SK-N-SH (cell line): ENCODE measurements at regions not wholly inside any gene's neighbourhood (a gene's known extent, or its start where the extent isn't known, plus 50 kb on each side); places are given as distances from the start of the nearest gene placed in this dataset.

ENCODE experiments used
- CTCF ChIA-PET: fragments of 300-600, 350-600 bp; formaldehyde crosslinking; extraction: SDS; loops from one replicate; lab custom pipeline; 2021; lab: Yijun Ruan, JAX
- POLR2A ChIA-PET: fragments of 350-600 bp; sonication (Branson Sonifier 250); formaldehyde crosslinking; extraction: SDS; loops from one replicate; lab custom pipeline; 2020; ENCODE audit warnings: antibody characterized with exemption, inconsistent platforms; lab: Yijun Ruan, JAX
- DNase-seq: peaks from one replicate; pipeline ENCODE4 v3.0.0; 2012
- H2AFZ ChIP-seq: fragments of 200-600 bp; sonication (generic); 2 replicates; pipeline ENCODE4 v1.8.1; 2016; ENCODE audit warnings: antibody characterized with exemption, mild to moderate bottlenecking, low read depth
- H3F3A ChIP-seq: fragments of 200-600 bp; sonication (generic); replicated peaks from 2 replicates; pipeline ENCODE3; 2016; ENCODE audit warnings: antibody characterized with exemption, mild to moderate bottlenecking; ENCODE audit not compliant: insufficient read depth
- H3K27ac ChIP-seq, 2 experiments: fragments of 200-500 bp in 1 of 2; fragments of 200-600 bp in 1 of 2; sonication (Bioruptor generic) in 1 of 2; sonication (generic), shearing (Covaris generic) in 1 of 2; 2 replicates each; pipeline versions ENCODE4 v1.5.1 to v1.6.1; 2014 to 2016; ENCODE audit warnings: low read depth in 2 of 2, inconsistent platforms in 1 of 2, low read length in 1 of 2, mild to moderate bottlenecking in 1 of 2, mixed read lengths in 1 of 2
- H3K27me3 ChIP-seq: fragments of 200-600 bp; sonication (generic), shearing (Covaris generic); 2 replicates; pipeline ENCODE4 v1.6.1; 2016; ENCODE audit warnings: mixed run types; ENCODE audit not compliant: insufficient read depth
- H3K36me3 ChIP-seq, 2 experiments: fragments of 200-500 bp in 1 of 2; fragments of 200-600 bp in 1 of 2; sonication (Bioruptor generic) in 1 of 2; sonication (generic) in 1 of 2; replicated peaks in 1 of 2; 2 replicates each; pipeline versions ENCODE3 to v1.5.1; 2014 to 2016; ENCODE audit warnings: low read length in 1 of 2, mild to moderate bottlenecking in 1 of 2; ENCODE audit not compliant: insufficient read depth in 2 of 2, control insufficient read depth in 1 of 2
- H3K4me1 ChIP-seq, 2 experiments: fragments of 200-500 bp in 1 of 2; fragments of 200-600 bp in 1 of 2; sonication (Bioruptor generic) in 1 of 2; sonication (generic), shearing (Covaris generic) in 1 of 2; 2 replicates each; pipeline versions ENCODE4 v1.5.1 to v1.6.1; 2014 to 2016; ENCODE audit warnings: low read depth in 1 of 2, low read length in 1 of 2, mixed run types in 1 of 2; ENCODE audit not compliant: insufficient read depth in 2 of 2, control insufficient read depth in 1 of 2
- H3K4me2 ChIP-seq: fragments of 200-600 bp; sonication (generic), shearing (Covaris generic); 2 replicates; pipeline ENCODE4 v1.6.1; 2017; ENCODE audit warnings: mixed run types
- H3K4me3 ChIP-seq, 2 experiments: fragments of 200-500 bp in 1 of 2; fragments of 200-600 bp in 1 of 2; sonication (Bioruptor generic) in 1 of 2; sonication (generic), shearing (Covaris generic) in 1 of 2; 2 replicates each; pipeline versions ENCODE4 v1.5.1 to v1.8.1; 2014 to 2016; ENCODE audit warnings: low read depth in 2 of 2, inconsistent platforms in 1 of 2, low read length in 1 of 2, mild to moderate bottlenecking in 1 of 2, mixed read lengths in 1 of 2, moderate library complexity in 1 of 2
- H3K79me2 ChIP-seq: fragments of 200-600 bp; sonication (generic); 2 replicates; pipeline ENCODE4 v1.8.1; 2017; ENCODE audit warnings: mild to moderate bottlenecking; ENCODE audit not compliant: insufficient read depth
- H3K9ac ChIP-seq: fragments of 200-600 bp; sonication (generic); 2 replicates; pipeline ENCODE4 v1.6.1; 2017; ENCODE audit warnings: mixed run types
- H3K9me2 ChIP-seq: fragments of 200-600 bp; sonication (generic); 2 replicates; pipeline ENCODE4 v1.6.1; 2017; ENCODE audit warnings: mixed run types
- H3K9me3 ChIP-seq: fragments of 200-600 bp; sonication (generic); 2 replicates; pipeline ENCODE4 v1.6.1; 2017; ENCODE audit warnings: mixed run types, mild to moderate bottlenecking, moderate library complexity
- H4K20me1 ChIP-seq: fragments of 200-600 bp; sonication (generic); 2 replicates; pipeline ENCODE4 v1.6.1; 2017; ENCODE audit warnings: mild to moderate bottlenecking, mixed run types; ENCODE audit not compliant: insufficient read depth
- CHD2 ChIP-seq: fragments of 150-350 bp; IDR thresholded peaks from 2 replicates; pipeline ENCODE4 v1.6.1; 2018; ENCODE audit warnings: low read length; ENCODE audit not compliant: partially characterized antibody
- FOXJ3 ChIP-seq: sonication (generic); formaldehyde crosslinking; IDR thresholded peaks from 2 replicates; pipeline ENCODE4 v1.5.1; 2020; ENCODE audit warnings: mild to moderate bottlenecking, missing genetic modification reagents
- FOXM1 ChIP-seq: IDR thresholded peaks from 2 replicates; pipeline ENCODE4 v1.4.0; 2012; ENCODE audit warnings: low read depth, mild to moderate bottlenecking
- GATA2 ChIP-seq: sonication (generic); formaldehyde crosslinking; IDR thresholded peaks from 2 replicates; pipeline ENCODE4 v1.5.0; 2020; ENCODE audit warnings: mild to moderate bottlenecking, missing genetic modification reagents
- IRF3 ChIP-seq: fragments of 150-350 bp; IDR thresholded peaks from 2 replicates; pipeline ENCODE4 v1.6.1; 2016; ENCODE audit warnings: mild to moderate bottlenecking, low read depth, low read length
- JUND ChIP-seq: IDR thresholded peaks from 2 replicates; pipeline ENCODE4 v1.4.0; 2012
- MEF2A ChIP-seq: IDR thresholded peaks from 2 replicates; pipeline ENCODE4 v1.4.0; 2012; ENCODE audit warnings: low read depth, borderline replicate concordance
- MXI1 ChIP-seq: IDR thresholded peaks from 2 replicates; pipeline ENCODE4 v1.6.1; 2012; ENCODE audit warnings: mild to moderate bottlenecking, low read depth, low read length, improper control_type of control experiment
- RAD21 ChIP-seq: IDR thresholded peaks from 2 replicates; pipeline ENCODE4 v1.6.1; 2012; ENCODE audit warnings: mild to moderate bottlenecking, low read length
- RCOR1 ChIP-seq: fragments of 150-350 bp; IDR thresholded peaks from 2 replicates; pipeline ENCODE4 v1.6.1; 2017; ENCODE audit warnings: antibody characterized with exemption, low read length
- RFX5 ChIP-seq: IDR thresholded peaks from 2 replicates; pipeline ENCODE4 v1.6.1; 2012; ENCODE audit warnings: mild to moderate bottlenecking, improper control_type of control experiment, low read length
- RXRA ChIP-seq: IDR thresholded peaks from 2 replicates; pipeline ENCODE4 v1.4.0; 2012; ENCODE audit warnings: low read depth, mild to moderate bottlenecking, borderline replicate concordance
- TAF1 ChIP-seq: IDR thresholded peaks from 2 replicates; pipeline ENCODE4 v1.6.1; 2012; ENCODE audit warnings: low read depth, mild to moderate bottlenecking, low read length, moderate library complexity, borderline replicate concordance
- TCF12 ChIP-seq: IDR thresholded peaks from 2 replicates; pipeline ENCODE4 v1.4.0; 2012
- ZBTB33 ChIP-seq: IDR thresholded peaks from 2 replicates; pipeline ENCODE4 v1.4.0; 2012; ENCODE audit warnings: low read depth, borderline replicate concordance
- TF ChIP-seq, protein P1 (sequence below): fragments of 200-600 bp; sonication (generic); IDR thresholded peaks from 2 replicates; pipeline ENCODE4 v1.6.1; 2017; ENCODE audit warnings: antibody characterized with exemption, mild to moderate bottlenecking, moderate library complexity
- TF ChIP-seq, protein P2 (sequence below): IDR thresholded peaks from 2 replicates; pipeline ENCODE4 v1.4.0; 2012; ENCODE audit warnings: low read depth, borderline replicate concordance

DNA sequence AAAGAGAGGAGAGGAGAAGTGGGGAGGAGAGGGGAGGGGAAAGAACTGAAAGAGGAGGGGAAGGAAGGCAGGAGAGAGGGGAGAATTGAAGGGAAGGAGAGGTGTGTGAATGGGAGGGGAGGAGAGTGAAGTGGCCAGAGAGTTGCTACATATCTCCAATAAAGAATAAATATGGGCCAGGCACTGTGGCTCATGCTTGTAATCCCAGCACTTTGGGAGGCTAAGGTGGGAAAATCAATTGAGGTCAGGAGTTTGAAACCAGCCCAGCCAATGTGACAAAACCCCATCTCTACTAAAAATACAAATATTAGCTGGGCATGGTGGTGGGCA lies 482.4 kb downstream of the NAF1 start:
- Histone ChIP-seq H3K36me3 (no peaks in the 10 kb centered on the region), H3K4me2 (peak overlapping the region; percentile 25; the same call in 1 of the 2 replicates), H3K9me2 (no peaks in the 10 kb centered on the region), H3K79me2 (no peaks in the 10 kb centered on the region), H3K27ac (peak overlapping the region in 1 of 2 experiments; percentile 53; a peak in 2 of 4 replicates), H3K4me3 (no peak overlapping the region; a peak in 1 of 4 replicates), H3F3A (peaks cover 23% of the 10 kb centered on the region), H4K20me1 (no peaks in the 10 kb centered on the region), H3K4me1 (no peaks in the 10 kb centered on the region), H3K9ac (no peak overlapping the region; the same call in 1 of the 2 replicates), H2AFZ (no peak overlapping the region), H3K27me3 (no peaks in the 10 kb centered on the region), H3K9me3 (peaks cover 6% of the 10 kb centered on the region; the same call in 1 of the 2 replicates)
- no peak for DNase-seq
- POLR2A ChIA-PET: no interaction called here
- CTCF ChIA-PET: no interaction called here
- TF ChIP-seq RFX5: no peak
- TF ChIP-seq IRF3: no peak
- TF ChIP-seq FOXM1: no peak
- no peak for TF ChIP-seq TCF12
- TF ChIP-seq, protein P1, sequence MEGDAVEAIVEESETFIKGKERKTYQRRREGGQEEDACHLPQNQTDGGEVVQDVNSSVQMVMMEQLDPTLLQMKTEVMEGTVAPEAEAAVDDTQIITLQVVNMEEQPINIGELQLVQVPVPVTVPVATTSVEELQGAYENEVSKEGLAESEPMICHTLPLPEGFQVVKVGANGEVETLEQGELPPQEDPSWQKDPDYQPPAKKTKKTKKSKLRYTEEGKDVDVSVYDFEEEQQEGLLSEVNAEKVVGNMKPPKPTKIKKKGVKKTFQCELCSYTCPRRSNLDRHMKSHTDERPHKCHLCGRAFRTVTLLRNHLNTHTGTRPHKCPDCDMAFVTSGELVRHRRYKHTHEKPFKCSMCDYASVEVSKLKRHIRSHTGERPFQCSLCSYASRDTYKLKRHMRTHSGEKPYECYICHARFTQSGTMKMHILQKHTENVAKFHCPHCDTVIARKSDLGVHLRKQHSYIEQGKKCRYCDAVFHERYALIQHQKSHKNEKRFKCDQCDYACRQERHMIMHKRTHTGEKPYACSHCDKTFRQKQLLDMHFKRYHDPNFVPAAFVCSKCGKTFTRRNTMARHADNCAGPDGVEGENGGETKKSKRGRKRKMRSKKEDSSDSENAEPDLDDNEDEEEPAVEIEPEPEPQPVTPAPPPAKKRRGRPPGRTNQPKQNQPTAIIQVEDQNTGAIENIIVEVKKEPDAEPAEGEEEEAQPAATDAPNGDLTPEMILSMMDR: no peak
- TF ChIP-seq GATA2 (CRISPR knock-in tag): no peak
- no peak for TF ChIP-seq TAF1
- no peak for TF ChIP-seq RXRA
- no peak for TF ChIP-seq CHD2
- TF ChIP-seq FOXJ3 (CRISPR knock-in tag): no peak
- no peak for TF ChIP-seq RAD21
- no peak for TF ChIP-seq RCOR1
- no peak for TF ChIP-seq MEF2A
- TF ChIP-seq JUND: no peak
- no peak for TF ChIP-seq ZBTB33
- TF ChIP-seq, protein P2, sequence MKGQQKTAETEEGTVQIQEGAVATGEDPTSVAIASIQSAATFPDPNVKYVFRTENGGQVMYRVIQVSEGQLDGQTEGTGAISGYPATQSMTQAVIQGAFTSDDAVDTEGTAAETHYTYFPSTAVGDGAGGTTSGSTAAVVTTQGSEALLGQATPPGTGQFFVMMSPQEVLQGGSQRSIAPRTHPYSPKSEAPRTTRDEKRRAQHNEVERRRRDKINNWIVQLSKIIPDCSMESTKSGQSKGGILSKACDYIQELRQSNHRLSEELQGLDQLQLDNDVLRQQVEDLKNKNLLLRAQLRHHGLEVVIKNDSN: no peak
- no peak for TF ChIP-seq MXI1
